Fibroblast of skin of back (primary cell): ENCODE measurements at regions not wholly inside any gene's neighbourhood (a gene's known extent, or its start where the extent isn't known, plus 50 kb on each side); places are given as distances from the start of the nearest gene placed in this dataset.

Experiments
- DNase-seq: peaks from one replicate; pipeline ENCODE4 v3.0.0-alpha.2; 2013

- DNase-seq = no peak
These were observed 281.8 kb upstream of the KLF6 start for GRCh38 chr10:4066581-4067390.

GRCh38 chr10:4064489-4064888 is 279.5 kb upstream of the KLF6 start:
- no peak for DNase-seq

GRCh38 chr10:4063717-4064116 is 278.7 kb upstream of the KLF6 start:
- no peak for DNase-seq

GRCh38 chr10:4062751-4063150 is 277.7 kb upstream of the KLF6 start:
- no peak for DNase-seq

- DNase-seq = no peak
These were observed 277.1 kb upstream of the KLF6 start for GRCh38 chr10:4062072-4062471.

GRCh38 chr10:4061441-4061951 is 276.5 kb upstream of the KLF6 start:
- DNase-seq = no peak

- DNase-seq = no peak
These were observed 274.6 kb upstream of the KLF6 start for GRCh38 chr10:4059471-4060138.

- no peak for DNase-seq
These were observed 273.6 kb upstream of the KLF6 start for GRCh38 chr10:4058514-4059029.

- DNase-seq = no peak
These were observed 272.9 kb upstream of the KLF6 start for GRCh38 chr10:4057725-4058513.

GRCh38 chr10:4057021-4057420 is 272.0 kb upstream of the KLF6 start:
- no peak for DNase-seq

GRCh38 chr10:4054656-4055435 is 269.8 kb upstream of the KLF6 start:
- DNase-seq = no peak

- DNase-seq = no peak
These were observed 268.9 kb upstream of the KLF6 start for GRCh38 chr10:4053940-4054339.

- no peak for DNase-seq
These were observed 266.7 kb upstream of the KLF6 start for GRCh38 chr10:4051641-4052151.

GRCh38 chr10:4051011-4051640 is 266.1 kb upstream of the KLF6 start:
- no peak for DNase-seq

- DNase-seq = no peak
These were observed 265.1 kb upstream of the KLF6 start for GRCh38 chr10:4050061-4050460.

GRCh38 chr10:4049348-4049747 is 264.3 kb upstream of the KLF6 start:
- no peak for DNase-seq

GRCh38 chr10:4048236-4048864 is 263.3 kb upstream of the KLF6 start:
- DNase-seq = no peak

GRCh38 chr10:4046712-4047354 is 261.8 kb upstream of the KLF6 start:
- DNase-seq = no peak

- no peak for DNase-seq
These were observed 261.0 kb upstream of the KLF6 start for GRCh38 chr10:4046030-4046429.
